ENCODE measurements at regions not wholly inside any gene's neighbourhood (a gene's known extent, or its start where the extent isn't known, plus 50 kb on each side); places are given as distances from the start of the nearest gene placed in this dataset.

DNA sequence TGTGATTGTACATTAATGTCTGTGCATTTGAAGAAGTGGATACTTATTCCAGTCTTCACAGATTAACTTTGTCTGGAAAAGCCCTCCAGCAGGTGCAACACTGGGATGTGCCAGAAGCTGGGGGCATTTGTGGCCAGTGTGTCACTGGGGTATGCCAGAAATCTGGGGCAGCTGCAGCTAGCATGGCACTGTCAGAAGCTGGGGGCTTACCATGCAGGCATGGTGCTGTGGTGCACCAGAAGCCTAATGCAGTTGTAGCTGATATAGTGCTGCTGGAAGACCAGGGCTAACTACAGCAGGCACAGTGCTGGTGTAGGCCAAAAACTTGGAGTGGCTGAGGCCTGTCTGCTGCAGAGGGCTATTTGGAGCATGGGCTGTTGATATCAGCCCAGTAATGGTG lies 270.1 kb downstream of the STK31 start:
- H3K4me3 ChIP-seq (ENCODE audit: insufficient read depth, low read depth, low read length): no peak overlapping the region
- no peaks in the 10 kb centered on the region for H3K27me3 ChIP-seq (ENCODE audit: control insufficient read depth, insufficient read depth, low read length)
- H3K36me3 ChIP-seq (replicated peaks; ENCODE audit: control insufficient read depth, insufficient read depth, low read length): no peaks in the 10 kb centered on the region
- no peak for DNase-seq

GRCh38 chr7:23981314-23981713 lies 271.3 kb downstream of the STK31 start:
- H3K4me3 ChIP-seq (ENCODE audit: insufficient read depth, low read depth, low read length): no peak overlapping the region
- DNase-seq: no peak
- H3K27me3 ChIP-seq (ENCODE audit: control insufficient read depth, insufficient read depth, low read length): no peaks in the 10 kb centered on the region
- no peaks in the 10 kb centered on the region for H3K36me3 ChIP-seq (replicated peaks; ENCODE audit: control insufficient read depth, insufficient read depth, low read length)

GRCh38 chr7:23981758-23982157 lies 271.7 kb downstream of the STK31 start:
- Histone ChIP-seq H3K4me3 (ENCODE audit: insufficient read depth, low read depth, low read length) (no peak overlapping the region), H3K27me3 (ENCODE audit: control insufficient read depth, insufficient read depth, low read length) (no peaks in the 10 kb centered on the region), H3K36me3 (replicated peaks; ENCODE audit: control insufficient read depth, insufficient read depth, low read length) (no peaks in the 10 kb centered on the region)
- no peak for DNase-seq

DNA sequence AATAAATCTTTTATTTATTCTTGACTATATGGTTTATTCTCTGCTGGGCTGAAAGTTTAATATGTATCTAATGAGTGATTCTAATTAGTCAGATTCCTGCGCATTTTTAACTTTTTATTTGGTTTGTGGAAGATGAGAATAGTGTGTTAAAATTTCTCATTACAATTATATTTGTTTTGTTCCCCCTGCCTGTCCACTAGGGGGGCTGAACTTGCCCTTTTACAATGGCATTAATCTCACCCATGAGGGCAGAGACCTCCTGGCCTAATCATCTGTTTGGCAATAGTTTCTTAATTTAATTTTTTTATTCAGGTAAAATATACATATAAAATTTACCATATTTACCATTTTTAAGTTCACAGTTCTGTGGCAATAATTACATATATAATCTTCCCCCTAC lies 278.5 kb upstream of the NPY start:
- DNase-seq: no peak
- no peaks in the 10 kb centered on the region for H3K36me3 ChIP-seq (replicated peaks; ENCODE audit: control insufficient read depth, insufficient read depth, low read length)
- H3K27me3 ChIP-seq (ENCODE audit: control insufficient read depth, insufficient read depth, low read length): no peaks in the 10 kb centered on the region
- no peak overlapping the region for H3K4me3 ChIP-seq (ENCODE audit: insufficient read depth, low read depth, low read length)

DNA sequence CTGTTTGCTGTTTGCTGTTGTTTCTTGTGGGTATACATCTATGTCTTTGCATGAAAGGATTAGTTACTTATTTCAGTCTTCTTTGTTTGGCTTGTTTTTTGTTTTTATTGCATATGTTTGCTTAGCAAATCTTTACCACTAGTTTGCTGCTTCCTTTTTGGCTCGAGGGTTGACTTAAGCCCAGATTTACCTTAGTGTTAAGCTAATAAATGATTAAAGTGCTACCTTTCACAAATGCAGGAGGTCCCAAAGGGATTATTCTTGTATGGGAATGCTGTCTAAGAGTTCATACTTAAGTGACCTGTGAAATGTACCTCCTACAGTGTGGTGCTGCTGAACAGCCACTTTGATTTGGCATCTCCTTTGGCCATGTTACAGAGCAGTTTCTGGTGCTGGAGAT lies 273.5 kb upstream of the NPY start:
- DNase-seq: no peak
- no peaks in the 10 kb centered on the region for H3K36me3 ChIP-seq (replicated peaks; ENCODE audit: control insufficient read depth, insufficient read depth, low read length)
- H3K27me3 ChIP-seq (ENCODE audit: control insufficient read depth, insufficient read depth, low read length): no peaks in the 10 kb centered on the region
- no peak overlapping the region for H3K4me3 ChIP-seq (ENCODE audit: insufficient read depth, low read depth, low read length)

DNA sequence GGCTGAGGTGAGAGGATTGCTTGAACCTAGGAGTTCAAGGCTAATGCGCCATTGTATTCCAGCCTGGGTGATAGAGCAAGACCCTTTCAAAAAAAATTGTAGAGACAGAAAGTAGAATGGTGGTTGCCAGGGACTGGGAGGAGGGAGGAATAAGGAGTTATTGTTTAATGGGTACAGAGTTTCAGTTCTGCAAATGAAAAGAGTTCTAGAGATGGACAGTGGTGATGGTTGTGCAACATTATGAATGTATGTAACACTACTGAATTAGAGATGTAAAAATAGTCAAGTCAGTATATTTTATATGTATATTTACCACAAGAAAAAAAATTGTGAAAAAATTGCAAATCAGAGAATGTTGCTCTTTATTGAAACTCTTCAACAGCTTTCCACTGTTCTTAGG lies 266.5 kb upstream of the NPY start:
- no peak overlapping the region for H3K4me3 ChIP-seq (ENCODE audit: insufficient read depth, low read depth, low read length)
- DNase-seq: no peak
- H3K36me3 ChIP-seq (replicated peaks; ENCODE audit: control insufficient read depth, insufficient read depth, low read length): no peaks in the 10 kb centered on the region; the same call in 1 of the 2 replicates
- H3K27me3 ChIP-seq (ENCODE audit: control insufficient read depth, insufficient read depth, low read length): no peaks in the 10 kb centered on the region

GRCh38 chr7:24018331-24018730 lies 265.7 kb upstream of the NPY start:
- Histone ChIP-seq H3K36me3 (replicated peaks; ENCODE audit: control insufficient read depth, insufficient read depth, low read length) (no peaks in the 10 kb centered on the region; the same call in 1 of the 2 replicates), H3K4me3 (ENCODE audit: insufficient read depth, low read depth, low read length) (no peak overlapping the region), H3K27me3 (ENCODE audit: control insufficient read depth, insufficient read depth, low read length) (no peaks in the 10 kb centered on the region)
- DNase-seq: no peak

DNA sequence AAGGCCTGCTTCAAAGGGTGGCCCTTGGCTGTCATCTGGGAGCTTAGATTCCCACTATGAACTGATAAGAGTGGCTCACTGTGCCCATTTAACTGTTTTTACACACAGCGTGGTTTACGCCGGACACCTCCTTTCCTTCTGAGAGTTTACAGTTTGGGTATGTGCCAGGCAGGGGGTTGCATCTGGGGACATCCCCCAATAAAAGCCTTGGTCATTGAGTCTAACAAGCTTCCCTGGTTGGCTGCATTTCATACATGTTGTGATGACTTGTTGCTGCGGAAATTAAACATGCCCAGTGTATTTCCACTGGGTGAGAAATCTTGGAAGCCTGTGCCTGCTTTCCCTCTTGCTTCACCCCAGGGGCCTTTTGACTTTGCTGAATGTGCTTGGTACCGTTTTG lies 264.1 kb upstream of the NPY start:
- DNase-seq: no peak
- no peaks in the 10 kb centered on the region; the same call in 1 of the 2 replicates for H3K36me3 ChIP-seq (replicated peaks; ENCODE audit: control insufficient read depth, insufficient read depth, low read length)
- H3K4me3 ChIP-seq (ENCODE audit: insufficient read depth, low read depth, low read length): no peak overlapping the region
- no peaks in the 10 kb centered on the region for H3K27me3 ChIP-seq (ENCODE audit: control insufficient read depth, insufficient read depth, low read length)

DNA sequence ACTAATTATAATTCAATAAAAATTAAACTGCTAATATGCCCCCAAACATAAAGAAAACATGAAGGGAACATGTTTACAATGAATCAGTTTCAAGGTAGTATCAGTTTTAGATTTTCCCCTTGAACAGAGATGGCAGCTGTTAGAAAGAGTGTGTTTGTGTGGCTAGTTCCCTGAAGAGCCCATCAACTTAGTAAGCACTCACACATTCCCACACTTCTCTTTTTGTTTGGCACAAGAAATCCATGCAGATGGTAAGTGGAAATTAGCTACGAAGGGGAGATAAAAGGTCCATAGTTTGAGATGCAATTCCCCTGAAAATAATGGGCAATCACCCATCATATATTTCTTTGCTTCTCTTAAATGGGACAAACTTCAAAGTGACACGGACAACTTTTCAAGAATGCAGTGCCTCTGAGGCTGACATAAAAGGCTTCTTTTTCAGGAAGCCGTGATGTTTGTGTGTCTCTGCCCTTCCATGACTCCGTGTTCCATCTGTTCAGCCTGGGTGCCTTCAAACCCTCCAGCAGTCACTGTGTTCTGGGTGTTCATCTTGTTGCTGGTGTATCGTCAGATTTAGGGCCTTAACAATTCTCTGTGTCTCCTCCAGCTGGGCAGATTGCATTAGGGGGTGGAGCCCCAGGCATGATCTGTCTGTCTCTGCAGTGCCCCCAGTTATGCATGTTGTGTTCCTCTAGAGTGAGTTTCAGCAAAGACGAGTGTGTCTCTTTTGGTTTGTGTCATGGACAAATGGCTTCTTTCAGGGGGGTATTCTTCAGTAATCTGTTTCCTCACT lies 259.5 kb upstream of the NPY start:
- DNase-seq: no peak
- H3K36me3 ChIP-seq (replicated peaks; ENCODE audit: control insufficient read depth, insufficient read depth, low read length): no peaks in the 10 kb centered on the region; the same call in 1 of the 2 replicates
- no peak overlapping the region for H3K4me3 ChIP-seq (ENCODE audit: insufficient read depth, low read depth, low read length)
- no peaks in the 10 kb centered on the region for H3K27me3 ChIP-seq (ENCODE audit: control insufficient read depth, insufficient read depth, low read length)

DNA sequence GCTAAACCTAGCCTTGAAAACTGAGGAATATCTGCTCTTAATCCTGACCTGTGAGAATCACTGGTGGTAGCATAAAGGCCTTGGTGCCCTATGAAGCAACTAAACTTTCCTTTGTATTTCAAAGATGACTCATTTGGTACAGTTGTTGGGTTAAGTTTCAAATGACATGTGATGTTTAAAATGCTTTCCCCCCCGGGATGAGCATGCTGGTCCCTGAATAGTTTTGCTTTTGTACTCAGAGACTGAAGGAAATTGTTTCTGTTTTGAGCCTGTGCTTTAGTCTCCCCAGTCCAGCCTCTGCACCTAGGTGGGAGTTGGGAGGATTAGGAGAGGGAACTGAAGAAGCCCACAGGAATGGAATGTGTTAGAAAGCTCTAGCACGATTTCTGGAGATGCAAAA lies 258.9 kb upstream of the NPY start:
- Histone ChIP-seq H3K36me3 (replicated peaks; ENCODE audit: control insufficient read depth, insufficient read depth, low read length) (no peaks in the 10 kb centered on the region; the same call in 1 of the 2 replicates), H3K27me3 (ENCODE audit: control insufficient read depth, insufficient read depth, low read length) (no peaks in the 10 kb centered on the region), H3K4me3 (ENCODE audit: insufficient read depth, low read depth, low read length) (no peak overlapping the region)
- DNase-seq: peak; percentile 2

GRCh38 chr7:24025765-24026164 lies 258.2 kb upstream of the NPY start:
- Histone ChIP-seq H3K27me3 (ENCODE audit: control insufficient read depth, insufficient read depth, low read length) (no peaks in the 10 kb centered on the region), H3K36me3 (replicated peaks; ENCODE audit: control insufficient read depth, insufficient read depth, low read length) (no peaks in the 10 kb centered on the region; the same call in 1 of the 2 replicates), H3K4me3 (ENCODE audit: insufficient read depth, low read depth, low read length) (no peak overlapping the region)
- DNase-seq: peak; percentile 2

GRCh38 chr7:24026351-24026750 lies 257.6 kb upstream of the NPY start:
- Histone ChIP-seq H3K4me3 (ENCODE audit: insufficient read depth, low read depth, low read length) (no peak overlapping the region), H3K36me3 (replicated peaks; ENCODE audit: control insufficient read depth, insufficient read depth, low read length) (no peaks in the 10 kb centered on the region), H3K27me3 (ENCODE audit: control insufficient read depth, insufficient read depth, low read length) (no peaks in the 10 kb centered on the region)
- no peak for DNase-seq

GRCh38 chr7:24029068-24029467 lies 254.9 kb upstream of the NPY start:
- H3K36me3 ChIP-seq (replicated peaks; ENCODE audit: control insufficient read depth, insufficient read depth, low read length): no peaks in the 10 kb centered on the region
- no peaks in the 10 kb centered on the region for H3K27me3 ChIP-seq (ENCODE audit: control insufficient read depth, insufficient read depth, low read length)
- no peak overlapping the region for H3K4me3 ChIP-seq (ENCODE audit: insufficient read depth, low read depth, low read length)
- no peak for DNase-seq

- DNase-seq: no peak
- Histone ChIP-seq H3K36me3 (replicated peaks; ENCODE audit: control insufficient read depth, insufficient read depth, low read length) (no peaks in the 10 kb centered on the region), H3K4me3 (ENCODE audit: insufficient read depth, low read depth, low read length) (no peak overlapping the region), H3K27me3 (ENCODE audit: control insufficient read depth, insufficient read depth, low read length) (no peaks in the 10 kb centered on the region)
Measured at GRCh38 chr7:24034251-24034650, 249.7 kb upstream of the NPY start.

DNA sequence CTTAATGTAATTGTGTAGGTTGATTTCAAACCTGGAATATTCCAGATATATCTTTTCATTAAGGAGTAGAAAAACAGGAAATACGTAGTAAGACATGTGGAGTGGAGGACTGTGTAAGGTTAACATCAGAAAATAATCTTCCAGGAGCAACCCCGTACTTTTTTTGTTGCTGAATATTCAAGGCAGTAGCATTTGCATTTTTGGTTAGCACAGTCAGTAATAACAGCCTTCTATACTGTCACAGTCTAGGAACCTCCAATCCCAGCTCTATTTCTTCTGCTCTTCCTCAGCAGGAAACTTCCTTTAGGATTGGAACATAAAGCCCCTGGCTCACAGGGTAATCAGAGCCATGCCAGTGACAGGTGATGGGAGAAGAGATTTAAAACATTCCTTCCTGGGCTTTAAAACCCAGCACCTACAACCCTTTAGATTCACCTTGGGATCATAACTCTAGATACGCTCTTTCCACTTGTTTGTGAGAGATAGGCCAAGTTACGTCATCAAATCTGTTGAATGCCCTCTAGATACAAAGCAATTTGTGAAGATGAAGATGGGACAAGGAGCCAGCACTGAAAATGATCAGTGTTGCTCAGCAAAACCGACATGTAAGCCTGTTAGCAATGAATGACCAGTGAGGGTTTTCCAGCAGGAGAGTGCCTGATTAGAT lies 248.5 kb upstream of the NPY start:
- DNase-seq: no peak
- Histone ChIP-seq H3K36me3 (replicated peaks; ENCODE audit: control insufficient read depth, insufficient read depth, low read length) (no peaks in the 10 kb centered on the region), H3K27me3 (ENCODE audit: control insufficient read depth, insufficient read depth, low read length) (no peaks in the 10 kb centered on the region), H3K4me3 (ENCODE audit: insufficient read depth, low read depth, low read length) (no peak overlapping the region)
